HEK293 (cell line): ENCODE measurements at regions not wholly inside any gene's neighbourhood (a gene's known extent, or its start where the extent isn't known, plus 50 kb on each side); places are given as distances from the start of the nearest gene placed in this dataset.

Experiments used
- CTCF ChIA-PET: fragments of 350-600 bp; formaldehyde crosslinking; extraction: SDS; loops from one replicate; lab custom pipeline; 2021; ENCODE audit warnings: antibody characterized with exemption; lab: Yijun Ruan, JAX
- POLR2A ChIA-PET: fragments of 300-600 bp; formaldehyde crosslinking; extraction: SDS; loops from one replicate; lab custom pipeline; 2020; ENCODE audit warnings: antibody characterized with exemption, inconsistent platforms; lab: Yijun Ruan, JAX
- H3K27ac ChIP-seq: fragments of 200-500 bp; sonication (Bioruptor generic); 2 replicates; pipeline ENCODE4 v1.5.1; 2014; ENCODE audit warnings: low read depth, low read length, control low read depth, inconsistent platforms; ENCODE audit errors: extremely low read depth
- H3K36me3 ChIP-seq, 2 experiments: fragments of 200-500 bp in 1 of 2; sonication (Bioruptor generic) in 1 of 2; 1 replicate in 1 of 2; 2 replicates in 1 of 2; pipeline ENCODE4 v1.5.1; 2014 to 2017; ENCODE audit warnings: inconsistent platforms in 2 of 2, low read length in 2 of 2; ENCODE audit not compliant: control insufficient read depth in 2 of 2, insufficient read depth in 1 of 2
- H3K4me1 ChIP-seq: fragments of 200-500 bp; sonication (Bioruptor generic); 2 replicates; pipeline ENCODE4 v1.5.1; 2014; ENCODE audit warnings: mild to moderate bottlenecking, low read length, inconsistent platforms; ENCODE audit not compliant: control insufficient read depth, insufficient read depth
- H3K4me3 ChIP-seq: 2 replicates; pipeline ENCODE4 v1.5.1; 2011; ENCODE audit warnings: low read depth, mild to moderate bottlenecking, control low read depth, low read length, moderate library complexity
- H3K9me3 ChIP-seq: fragments of 200-500 bp; sonication (Bioruptor generic); 2 replicates; pipeline ENCODE4 v1.5.1; 2014; ENCODE audit warnings: low read depth, low read length, inconsistent platforms; ENCODE audit not compliant: control insufficient read depth, insufficient read depth
- GLI2 ChIP-seq: fragments of 450-650 bp; formaldehyde crosslinking; IDR thresholded peaks from 2 replicates; pipeline ENCODE4; 2017; ENCODE audit warnings: missing biosample characterization, missing genetic modification characterization, low read depth, borderline replicate concordance
- GLI4 ChIP-seq: fragments of 450-650 bp; formaldehyde crosslinking; IDR thresholded peaks from 2 replicates; pipeline ENCODE4 v1.5.1; 2016; ENCODE audit warnings: missing biosample characterization, missing genetic modification characterization
- GLIS1 ChIP-seq: fragments of 450-650 bp; formaldehyde crosslinking; IDR thresholded peaks from 2 replicates; pipeline ENCODE4 v1.5.1; 2016; ENCODE audit warnings: missing biosample characterization, missing genetic modification characterization
- MZF1 ChIP-seq: fragments of 450-650 bp; formaldehyde crosslinking; IDR thresholded peaks from 2 replicates; pipeline ENCODE4 v1.5.1; 2017; ENCODE audit warnings: missing biosample characterization, missing genetic modification characterization, borderline replicate concordance
- SALL2 ChIP-seq: fragments of 450-650 bp; formaldehyde crosslinking; IDR thresholded peaks from 2 replicates; pipeline ENCODE4 v1.5.0; 2017; ENCODE audit warnings: missing biosample characterization, mild to moderate bottlenecking, missing genetic modification characterization, borderline replicate concordance
- SCRT1 ChIP-seq: fragments of 450-650 bp; formaldehyde crosslinking; IDR thresholded peaks from 2 replicates; pipeline ENCODE4 v1.5.1; 2016; ENCODE audit warnings: missing biosample characterization, missing genetic modification characterization, borderline replicate concordance
- WT1 ChIP-seq: fragments of 450-650 bp; formaldehyde crosslinking; IDR thresholded peaks from 2 replicates; pipeline ENCODE4 v1.5.1; 2016; ENCODE audit warnings: missing biosample characterization, missing genetic modification characterization
- YY1 ChIP-seq: fragments of 450-650 bp; formaldehyde crosslinking; IDR thresholded peaks from 2 replicates; pipeline ENCODE4 v1.5.1; 2018; ENCODE audit warnings: missing biosample characterization, missing genetic modification characterization
- ZFHX2 ChIP-seq: fragments of 450-650 bp; formaldehyde crosslinking; conservative IDR thresholded peaks from 2 replicates; pipeline ENCODE4 v1.5.1; 2016; ENCODE audit warnings: missing biosample characterization, missing genetic modification characterization
- ZFP3 ChIP-seq: fragments of 450-650 bp; formaldehyde crosslinking; IDR thresholded peaks from 2 replicates; pipeline ENCODE4 v1.5.1; 2016; ENCODE audit warnings: low read depth, missing biosample characterization, missing genetic modification characterization
- ZFP41 ChIP-seq: fragments of 450-650 bp; formaldehyde crosslinking; IDR thresholded peaks from 2 replicates; pipeline ENCODE4 v1.5.1; 2016; ENCODE audit warnings: missing biosample characterization, missing genetic modification characterization, borderline replicate concordance
- ZIC2 ChIP-seq: fragments of 450-650 bp; formaldehyde crosslinking; IDR thresholded peaks from 2 replicates; pipeline ENCODE4 v1.5.1; 2016; ENCODE audit warnings: missing biosample characterization, missing genetic modification characterization
- ZNF121 ChIP-seq: fragments of 450-650 bp; formaldehyde crosslinking; IDR thresholded peaks from 2 replicates; pipeline ENCODE4 v1.5.1; 2016; ENCODE audit warnings: missing biosample characterization, missing genetic modification characterization
- ZNF16 ChIP-seq: fragments of 450-650 bp; formaldehyde crosslinking; IDR thresholded peaks from 2 replicates; pipeline ENCODE4 v1.5.1; 2016; ENCODE audit warnings: low read depth, missing biosample characterization, missing genetic modification characterization
- ZNF24 ChIP-seq: fragments of 450-650 bp; formaldehyde crosslinking; IDR thresholded peaks from 2 replicates; pipeline ENCODE4 v1.5.1; 2016; ENCODE audit warnings: missing biosample characterization, missing genetic modification characterization
- ZNF302 ChIP-seq: fragments of 450-650 bp; formaldehyde crosslinking; IDR thresholded peaks from 2 replicates; pipeline ENCODE4 v1.5.1; 2016; ENCODE audit warnings: missing biosample characterization, missing genetic modification characterization, low read depth
- ZNF48 ChIP-seq: fragments of 450-650 bp; formaldehyde crosslinking; IDR thresholded peaks from 2 replicates; pipeline ENCODE4 v1.5.1; 2016; ENCODE audit warnings: missing biosample characterization, missing genetic modification characterization
- ZNF560 ChIP-seq: fragments of 450-650 bp; formaldehyde crosslinking; IDR thresholded peaks from 2 replicates; pipeline ENCODE4 v1.5.1; 2017; ENCODE audit warnings: missing biosample characterization, missing genetic modification characterization, borderline replicate concordance
- ZNF621 ChIP-seq: fragments of 450-650 bp; formaldehyde crosslinking; IDR thresholded peaks from 2 replicates; pipeline ENCODE4 v1.5.1; 2017; ENCODE audit warnings: missing biosample characterization, missing genetic modification characterization
- ZNF768 ChIP-seq: fragments of 450-650 bp; formaldehyde crosslinking; IDR thresholded peaks from 2 replicates; pipeline ENCODE4 v1.5.1; 2018; ENCODE audit warnings: missing biosample characterization, mild to moderate bottlenecking, missing genetic modification characterization
- ZNF785 ChIP-seq: fragments of 450-650 bp; formaldehyde crosslinking; IDR thresholded peaks from 2 replicates; pipeline ENCODE4 v1.5.1; 2016; ENCODE audit warnings: missing biosample characterization, missing genetic modification characterization
- TF ChIP-seq, protein P1 (sequence below): fragments of 450-650 bp; formaldehyde crosslinking; IDR thresholded peaks from 2 replicates; pipeline ENCODE4 v1.5.1; 2017; ENCODE audit warnings: missing biosample characterization, missing genetic modification characterization
- TF ChIP-seq, protein P2 (sequence below): fragments of 450-650 bp; formaldehyde crosslinking; IDR thresholded peaks from 2 replicates; pipeline ENCODE4 v1.5.1; 2016; ENCODE audit warnings: missing biosample characterization, missing genetic modification characterization
- TF ChIP-seq, protein P3 (sequence below): fragments of 450-650 bp; formaldehyde crosslinking; IDR thresholded peaks from 2 replicates; pipeline ENCODE4 v1.5.1; 2016; ENCODE audit warnings: missing biosample characterization, missing genetic modification characterization
- TF ChIP-seq, protein P4 (sequence below): IDR thresholded peaks from 2 replicates; pipeline ENCODE4 v1.6.1; 2011; ENCODE audit warnings: mild to moderate bottlenecking, low read depth, low read length, borderline replicate concordance
- TF ChIP-seq, protein P5 (sequence below): fragments of 450-650 bp; formaldehyde crosslinking; IDR thresholded peaks from 2 replicates; pipeline ENCODE4 v1.5.1; 2017; ENCODE audit warnings: missing biosample characterization, missing genetic modification characterization
- TF ChIP-seq, protein P6 (sequence below): fragments of 450-650 bp; formaldehyde crosslinking; IDR thresholded peaks from 2 replicates; pipeline ENCODE4 v1.5.1; 2016; ENCODE audit warnings: missing biosample characterization, missing genetic modification characterization

DNA sequence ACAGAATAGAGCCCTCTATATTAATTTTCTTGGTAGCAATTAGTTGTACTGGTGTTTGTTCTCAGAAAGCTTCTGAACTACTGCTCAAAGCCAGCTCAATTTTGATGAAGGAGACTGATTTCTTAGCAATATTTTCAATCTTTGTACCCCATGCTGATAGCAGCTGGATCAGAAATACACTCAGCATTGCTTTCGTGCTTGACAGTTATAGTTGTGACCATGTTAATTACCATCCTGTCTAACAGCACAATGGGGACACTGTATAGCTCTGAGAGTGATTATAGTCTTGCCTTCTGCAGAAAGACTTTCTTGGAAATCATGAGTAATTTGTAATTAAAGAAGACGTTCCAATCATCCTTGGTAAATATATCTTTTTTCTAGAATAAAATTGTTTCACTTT lies 79.7 kb upstream of the GNPDA2 start:
- Histone ChIP-seq H3K4me1 (no peaks in the 10 kb centered on the region), H3K9me3 (no peaks in the 10 kb centered on the region), H3K4me3 (no peak overlapping the region), H3K27ac (no peak overlapping the region), H3K36me3 (no peaks in the 10 kb centered on the region)
- CTCF ChIA-PET, result no interaction called here
- TF ChIP-seq MZF1 (no peak), YY1 (tag by site-specific recombination) (no peak), GLI2 (tag by site-specific recombination) (no peak), SALL2 (tag by site-specific recombination) (no peak), ZNF16 (no peak), SCRT1 (tag by site-specific recombination) (no peak), ZIC2 (tag by site-specific recombination) (no peak), ZNF121 (tag by site-specific recombination) (no peak), ZNF560 (tag by site-specific recombination) (no peak)
- TF ChIP-seq, protein P1, sequence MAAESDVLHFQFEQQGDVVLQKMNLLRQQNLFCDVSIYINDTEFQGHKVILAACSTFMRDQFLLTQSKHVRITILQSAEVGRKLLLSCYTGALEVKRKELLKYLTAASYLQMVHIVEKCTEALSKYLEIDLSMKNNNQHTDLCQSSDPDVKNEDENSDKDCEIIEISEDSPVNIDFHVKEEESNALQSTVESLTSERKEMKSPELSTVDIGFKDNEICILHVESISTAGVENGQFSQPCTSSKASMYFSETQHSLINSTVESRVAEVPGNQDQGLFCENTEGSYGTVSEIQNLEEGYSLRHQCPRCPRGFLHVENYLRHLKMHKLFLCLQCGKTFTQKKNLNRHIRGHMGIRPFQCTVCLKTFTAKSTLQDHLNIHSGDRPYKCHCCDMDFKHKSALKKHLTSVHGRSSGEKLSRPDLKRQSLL, result no peak
- TF ChIP-seq, protein P2, sequence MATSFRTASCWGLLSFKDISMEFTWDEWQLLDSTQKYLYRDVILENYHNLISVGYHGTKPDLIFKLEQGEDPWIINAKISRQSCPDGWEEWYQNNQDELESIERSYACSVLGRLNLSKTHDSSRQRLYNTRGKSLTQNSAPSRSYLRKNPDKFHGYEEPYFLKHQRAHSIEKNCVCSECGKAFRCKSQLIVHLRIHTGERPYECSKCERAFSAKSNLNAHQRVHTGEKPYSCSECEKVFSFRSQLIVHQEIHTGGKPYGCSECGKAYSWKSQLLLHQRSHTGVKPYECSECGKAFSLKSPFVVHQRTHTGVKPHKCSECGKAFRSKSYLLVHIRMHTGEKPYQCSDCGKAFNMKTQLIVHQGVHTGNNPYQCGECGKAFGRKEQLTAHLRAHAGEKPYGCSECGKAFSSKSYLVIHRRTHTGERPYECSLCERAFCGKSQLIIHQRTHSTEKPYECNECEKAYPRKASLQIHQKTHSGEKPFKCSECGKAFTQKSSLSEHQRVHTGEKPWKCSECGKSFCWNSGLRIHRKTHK (tag by site-specific recombination), result no peak
- POLR2A ChIA-PET, result no interaction called here

DNA sequence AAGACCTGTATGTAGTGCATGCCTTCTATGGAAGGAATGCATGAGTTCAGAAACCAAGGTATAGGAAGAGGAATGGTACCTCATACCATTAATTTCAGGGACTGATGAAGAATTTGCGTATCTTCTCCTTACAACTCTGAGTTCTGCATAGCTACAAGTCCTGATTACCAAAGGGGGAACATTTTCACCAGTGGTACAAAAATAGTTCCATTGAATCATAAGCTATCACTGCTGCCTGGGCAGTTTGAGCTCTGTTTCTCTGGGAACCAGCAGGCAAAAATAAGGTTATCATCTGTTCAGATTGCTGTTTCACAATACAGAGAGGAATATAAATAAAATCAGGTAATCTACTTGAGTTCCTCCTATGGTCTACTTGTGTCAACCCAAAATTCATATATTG lies 77.9 kb upstream of the GNPDA2 start:
- CTCF ChIA-PET, result no interaction called here
- H3K27ac ChIP-seq, result no peak overlapping the region
- no peaks in the 10 kb centered on the region for H3K9me3 ChIP-seq
- H3K4me3 ChIP-seq, result no peak overlapping the region
- H3K4me1 ChIP-seq, result no peaks in the 10 kb centered on the region
- H3K36me3 ChIP-seq, result no peaks in the 10 kb centered on the region
- POLR2A ChIA-PET, result no interaction called here
- TF ChIP-seq WT1, result no peak
- TF ChIP-seq GLI4 (tag by site-specific recombination), result no peak
- TF ChIP-seq, protein P3, sequence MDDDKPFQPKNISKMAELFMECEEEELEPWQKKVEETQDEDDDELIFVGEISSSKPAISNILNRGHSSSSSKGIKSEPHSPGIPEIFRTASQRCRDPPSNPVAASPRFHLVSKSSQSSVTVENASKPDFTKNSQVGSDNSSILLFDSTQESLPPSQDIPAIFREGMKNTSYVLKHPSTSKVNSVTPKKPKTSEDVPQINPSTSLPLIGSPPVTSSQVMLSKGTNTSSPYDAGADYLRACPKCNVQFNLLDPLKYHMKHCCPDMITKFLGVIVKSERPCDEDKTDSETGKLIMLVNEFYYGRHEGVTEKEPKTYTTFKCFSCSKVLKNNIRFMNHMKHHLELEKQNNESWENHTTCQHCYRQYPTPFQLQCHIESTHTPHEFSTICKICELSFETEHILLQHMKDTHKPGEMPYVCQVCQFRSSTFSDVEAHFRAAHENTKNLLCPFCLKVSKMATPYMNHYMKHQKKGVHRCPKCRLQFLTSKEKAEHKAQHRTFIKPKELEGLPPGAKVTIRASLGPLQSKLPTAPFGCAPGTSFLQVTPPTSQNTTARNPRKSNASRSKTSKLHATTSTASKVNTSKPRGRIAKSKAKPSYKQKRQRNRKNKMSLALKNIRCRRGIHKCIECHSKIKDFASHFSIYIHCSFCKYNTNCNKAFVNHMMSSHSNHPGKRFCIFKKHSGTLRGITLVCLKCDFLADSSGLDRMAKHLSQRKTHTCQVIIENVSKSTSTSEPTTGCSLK (tag by site-specific recombination), result no peak
- no peak for TF ChIP-seq ZNF768 (tag by site-specific recombination)
- TF ChIP-seq ZNF785 (tag by site-specific recombination), result no peak
- TF ChIP-seq ZNF621, result no peak
- no peak for TF ChIP-seq ZNF48 (tag by site-specific recombination)
- TF ChIP-seq ZNF24, result no peak
- TF ChIP-seq ZFHX2 (tag by site-specific recombination), result no peak
- no peak for TF ChIP-seq ZFP3 (tag by site-specific recombination)
- no peak for TF ChIP-seq SCRT1 (tag by site-specific recombination)
- TF ChIP-seq, protein P4, sequence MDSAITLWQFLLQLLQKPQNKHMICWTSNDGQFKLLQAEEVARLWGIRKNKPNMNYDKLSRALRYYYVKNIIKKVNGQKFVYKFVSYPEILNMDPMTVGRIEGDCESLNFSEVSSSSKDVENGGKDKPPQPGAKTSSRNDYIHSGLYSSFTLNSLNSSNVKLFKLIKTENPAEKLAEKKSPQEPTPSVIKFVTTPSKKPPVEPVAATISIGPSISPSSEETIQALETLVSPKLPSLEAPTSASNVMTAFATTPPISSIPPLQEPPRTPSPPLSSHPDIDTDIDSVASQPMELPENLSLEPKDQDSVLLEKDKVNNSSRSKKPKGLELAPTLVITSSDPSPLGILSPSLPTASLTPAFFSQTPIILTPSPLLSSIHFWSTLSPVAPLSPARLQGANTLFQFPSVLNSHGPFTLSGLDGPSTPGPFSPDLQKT, result no peak
- TF ChIP-seq, protein P5, sequence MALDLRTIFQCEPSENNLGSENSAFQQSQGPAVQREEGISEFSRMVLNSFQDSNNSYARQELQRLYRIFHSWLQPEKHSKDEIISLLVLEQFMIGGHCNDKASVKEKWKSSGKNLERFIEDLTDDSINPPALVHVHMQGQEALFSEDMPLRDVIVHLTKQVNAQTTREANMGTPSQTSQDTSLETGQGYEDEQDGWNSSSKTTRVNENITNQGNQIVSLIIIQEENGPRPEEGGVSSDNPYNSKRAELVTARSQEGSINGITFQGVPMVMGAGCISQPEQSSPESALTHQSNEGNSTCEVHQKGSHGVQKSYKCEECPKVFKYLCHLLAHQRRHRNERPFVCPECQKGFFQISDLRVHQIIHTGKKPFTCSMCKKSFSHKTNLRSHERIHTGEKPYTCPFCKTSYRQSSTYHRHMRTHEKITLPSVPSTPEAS (tag by site-specific recombination), result no peak
- TF ChIP-seq GLIS1, result no peak
- no peak for TF ChIP-seq ZNF302 (tag by site-specific recombination)
- TF ChIP-seq, protein P6, sequence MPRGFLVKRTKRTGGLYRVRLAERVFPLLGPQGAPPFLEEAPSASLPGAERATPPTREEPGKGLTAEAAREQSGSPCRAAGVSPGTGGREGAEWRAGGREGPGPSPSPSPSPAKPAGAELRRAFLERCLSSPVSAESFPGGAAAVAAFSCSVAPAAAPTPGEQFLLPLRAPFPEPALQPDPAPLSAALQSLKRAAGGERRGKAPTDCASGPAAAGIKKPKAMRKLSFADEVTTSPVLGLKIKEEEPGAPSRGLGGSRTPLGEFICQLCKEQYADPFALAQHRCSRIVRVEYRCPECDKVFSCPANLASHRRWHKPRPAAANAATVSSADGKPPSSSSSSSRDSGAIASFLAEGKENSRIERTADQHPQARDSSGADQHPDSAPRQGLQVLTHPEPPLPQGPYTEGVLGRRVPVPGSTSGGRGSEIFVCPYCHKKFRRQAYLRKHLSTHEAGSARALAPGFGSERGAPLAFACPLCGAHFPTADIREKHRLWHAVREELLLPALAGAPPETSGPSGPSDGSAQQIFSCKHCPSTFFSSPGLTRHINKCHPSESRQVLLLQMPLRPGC (tag by site-specific recombination), result no peak
- no peak for TF ChIP-seq ZFP41
